Adrenal gland (tissue), 9 donors: ENCODE measurements at regions not wholly inside any gene's neighbourhood (a gene's known extent, or its start where the extent isn't known, plus 50 kb on each side); places are given as distances from the start of the nearest gene placed in this dataset.
A peak's percentile ranks its signal among the peaks of the same experiment; 100 is the strongest.

Experiments used
- DNase-seq, 7 donors: peaks; one replicate each; pipeline ENCODE4 v3.0.0-alpha.2; 2019 to 2020
- H3K27ac ChIP-seq, 5 donors: fragments of 200-600 bp; sonication (generic) in 4 of 5; 1 replicate in 3 of 5; 2 replicates in 2 of 5; pipeline versions ENCODE4 v1.5.1 to v1.8.0; 2016 to 2020; ENCODE audit warnings: mild to moderate bottlenecking in 1 of 5
- H3K27me3 ChIP-seq: fragments of 200-600 bp; 2 replicates; pipeline ENCODE4 v1.8.0; 2021
- H3K36me3 ChIP-seq, 2 donors: fragments of 200-600 bp; replicated peaks in 1 of 2; 1 replicate in 1 of 2; 2 replicates in 1 of 2; pipeline versions ENCODE4 v1.5.1 to v1.8.0; 2018 to 2022
- H3K4me1 ChIP-seq, 2 donors: fragments of 200-600 bp; replicated peaks in 1 of 2; 1 replicate in 1 of 2; 2 replicates in 1 of 2; pipeline versions ENCODE4 v1.5.1 to v1.8.0; 2018 to 2021
- H3K4me3 ChIP-seq, 4 donors: fragments of 200-600 bp; sonication (generic) in 3 of 4; one replicate each; pipeline ENCODE4 v1.5.1; 2016 to 2018
- H3K9me3 ChIP-seq, 3 donors: fragments of 200-600 bp; sonication (generic) in 1 of 3; replicated peaks in 1 of 3; 1 replicate in 2 of 3; 2 replicates in 1 of 3; pipeline versions ENCODE4 v1.5.1 to v1.8.0; 2016 to 2021
- CTCF ChIP-seq, 6 experiments: fragments of 450-650 bp in 4 of 6; fragments of 200-600 bp in 2 of 6; sonication (generic) in 1 of 6; IDR thresholded peaks; 1 replicate in 5 of 6; 2 replicates in 1 of 6; pipeline versions ENCODE4 v1.5.1 to v1.8.0; 2016 to 2021; ENCODE audit warnings: antibody characterized with exemption in 6 of 6, mild to moderate bottlenecking in 2 of 6, moderate library complexity in 1 of 6
- POLR2A ChIP-seq, 2 donors: fragments of 450-650 bp; IDR thresholded peaks; one replicate each; pipeline ENCODE4 v1.6.1; 2017; ENCODE audit warnings: antibody characterized with exemption in 2 of 2, mild to moderate bottlenecking in 2 of 2, moderate library complexity in 1 of 2
- WGBS, 4 donors: extraction: QIAGEN DNeasy Blood & Tissue Kit in 2 of 4; methylation state at CpG; one replicate each; pipeline versions ENCODE4 v1.1.5 to v1.1.7; 2013 to 2017; 5-methylcytosine and 5-hydroxymethylcytosine counted together
- intact Hi-C, 2 donors: fragments of 100-400 bp; cut with DNase I; formaldehyde crosslinking; loops; one replicate each; pipeline versions ENCODE4 v1.14.1 to v1.15.0; 2022 to 2023
- donor health status: healthy with polysubstance abuse.
- donor health status: Bipolar disorder and iron deficiency.
- donor health status: DM: yes; HTN: yes; CAD: no.
- donor health status: DM: no; HTN: no; CAD: no.
- donor health status: DM: no; HTN: no; CAD: no.

GRCh38 chr6:50602292-50602691 is 111.0 kb upstream of the TFAP2D start:
- intact Hi-C loops: loop anchor here (5.0 to 10.0 kb wide), 3 partner anchors 337 to 475 kb away; no protein-coding TSS in a partner anchor

GRCh38 chr6:50608421-50608820 is 104.9 kb upstream of the TFAP2D start:
- no peaks in the 10 kb centered on the region for H3K36me3 ChIP-seq
- no peak for TF ChIP-seq POLR2A (IDR thresholded peaks at IDR 0.05)
- no peak for TF ChIP-seq CTCF (IDR thresholded peaks at IDR 0.05)
- WGBS, 4 donors: 64 to 81% (median 73%) methylated on average over 5 of the region's 5 CpGs

More at GRCh38 chr6:50602292-50602691, 111.0 kb upstream of the TFAP2D start:
- H3K9me3 ChIP-seq: no peaks in the 10 kb centered on the region
- DNase-seq: peak in 1 of 7 donors; percentile 1
- H3K4me3 ChIP-seq: no peak overlapping the region
- 42 to 58% (median 47%) methylated on average over 2 of the region's 2 CpGs for WGBS, 4 donors
- no peaks in the 10 kb centered on the region for H3K36me3 ChIP-seq
- H3K4me1 ChIP-seq: no peaks in the 10 kb centered on the region
- no peak overlapping the region for H3K27ac ChIP-seq
- TF ChIP-seq CTCF (IDR thresholded peaks at IDR 0.05) (peak; percentile 50 to 81 (median 67)), POLR2A (IDR thresholded peaks at IDR 0.05) (no peak)
- no peaks in the 10 kb centered on the region for H3K27me3 ChIP-seq

GRCh38 chr6:50610562-50610961 is 102.8 kb upstream of the TFAP2D start:
- H3K27ac ChIP-seq: no peak overlapping the region
- H3K36me3 ChIP-seq: no peaks in the 10 kb centered on the region
- TF ChIP-seq POLR2A (IDR thresholded peaks at IDR 0.05): no peak
- peak in 2 of 6 experiments; percentile 14 to 23 for TF ChIP-seq CTCF (IDR thresholded peaks at IDR 0.05)
- H3K27me3 ChIP-seq: no peaks in the 10 kb centered on the region
- H3K4me1 ChIP-seq: no peaks in the 10 kb centered on the region
- no peak overlapping the region for H3K4me3 ChIP-seq
- 58 to 69% (median 64%) methylated on average over 2 of the region's 2 CpGs for WGBS, 4 donors
- intact Hi-C loops: no loop called here
- DNase-seq: no peak
- H3K9me3 ChIP-seq: no peaks in the 10 kb centered on the region

More at GRCh38 chr6:50608421-50608820, 104.9 kb upstream of the TFAP2D start:
- no peak overlapping the region for H3K4me3 ChIP-seq
- intact Hi-C loops: loop anchor here (10.0 kb wide), 2 partner anchors 344 to 464 kb away; no protein-coding TSS in a partner anchor
- no peaks in the 10 kb centered on the region for H3K4me1 ChIP-seq
- no peaks in the 10 kb centered on the region for H3K9me3 ChIP-seq
- no peaks in the 10 kb centered on the region for H3K27me3 ChIP-seq
- DNase-seq: no peak
- H3K27ac ChIP-seq: no peak overlapping the region

GRCh38 chr6:50635429-50635828 is 77.9 kb upstream of the TFAP2D start:
- intact Hi-C loops: no loop called here
- TF ChIP-seq POLR2A (IDR thresholded peaks at IDR 0.05): no peak
- TF ChIP-seq CTCF (IDR thresholded peaks at IDR 0.05): no peak
- Histone ChIP-seq H3K4me3 (no peak overlapping the region), H3K4me1 (no peaks in the 10 kb centered on the region), H3K9me3 (no peaks in the 10 kb centered on the region), H3K27ac (no peak overlapping the region), H3K36me3 (no peaks in the 10 kb centered on the region), H3K27me3 (no peaks in the 10 kb centered on the region)
- no peak for DNase-seq
